ENCODE measurements at regions not wholly inside any gene's neighbourhood (a gene's known extent, or its start where the extent isn't known, plus 50 kb on each side); places are given as distances from the start of the nearest gene placed in this dataset.

- H3K4me3 ChIP-seq (ENCODE audit: low read depth in 1 of 3, low read length in 3 of 3) = no peak overlapping the region
- no peaks in the 10 kb centered on the region for H3K27me3 ChIP-seq (ENCODE audit: control insufficient read depth in 4 of 4, insufficient read depth in 4 of 4, low read length in 3 of 4)
- no peaks in the 10 kb centered on the region for H3K36me3 ChIP-seq (ENCODE audit: control insufficient read depth in 4 of 4, insufficient read depth in 3 of 4, low read depth in 1 of 4, low read length in 3 of 4)
- TF ChIP-seq EGR1 (IDR thresholded peaks at IDR 0.05; ENCODE audit: low read depth in 2 of 2) (no peak), CTCF (IDR thresholded peaks at IDR 0.05; ENCODE audit: low read depth, low read length, missing input control) (no peak), ATF3 (IDR thresholded peaks at IDR 0.05) (no peak), FOXA1 (IDR thresholded peaks at IDR 0.05) (no peak), GABPA (IDR thresholded peaks at IDR 0.05 in 1 of 2, conservative IDR thresholded peaks at IDR 0.05 in 1 of 2) (no peak), REST (IDR thresholded peaks at IDR 0.05) (no peak), SP1 (IDR thresholded peaks at IDR 0.05) (no peak), HNF4A (conservative IDR thresholded peaks at IDR 0.05) (no peak), JUND (IDR thresholded peaks at IDR 0.05) (no peak), FOXA2 (IDR thresholded peaks at IDR 0.05) (no peak)
- no peak overlapping the region for H3K9ac ChIP-seq (ENCODE audit: low read depth in 1 of 2, low read length in 2 of 2)
- no peaks in the 10 kb centered on the region for H3K9me3 ChIP-seq (ENCODE audit: control insufficient read depth in 4 of 4, low read length in 3 of 4)
- H3K4me1 ChIP-seq (ENCODE audit: control insufficient read depth in 4 of 4, insufficient read depth in 4 of 4, low read length in 3 of 4) = no peaks in the 10 kb centered on the region
- DNase-seq (ENCODE audit: low spot score) = no peak
- no peak overlapping the region for H3K27ac ChIP-seq (ENCODE audit: low read depth in 1 of 2, low read length in 2 of 2)
- 38% methylated on average over 16 of the region's 16 CpGs for WGBS
Measured at GRCh38 chr1:244341455-244342450, 110.0 kb downstream of the ADSS2 start.

GRCh38 chr1:244344001-244344400 lies 107.7 kb downstream of the ADSS2 start:
- H3K9me3 ChIP-seq (ENCODE audit: control insufficient read depth in 4 of 4, low read length in 3 of 4) = no peaks in the 10 kb centered on the region
- no peak overlapping the region for H3K4me3 ChIP-seq (ENCODE audit: low read depth in 1 of 3, low read length in 3 of 3)
- no peaks in the 10 kb centered on the region for H3K27me3 ChIP-seq (ENCODE audit: control insufficient read depth in 4 of 4, insufficient read depth in 4 of 4, low read length in 3 of 4)
- H3K9ac ChIP-seq (ENCODE audit: low read depth in 1 of 2, low read length in 2 of 2) = no peak overlapping the region
- H3K36me3 ChIP-seq (ENCODE audit: control insufficient read depth in 4 of 4, insufficient read depth in 3 of 4, low read depth in 1 of 4, low read length in 3 of 4) = no peaks in the 10 kb centered on the region
- H3K27ac ChIP-seq (ENCODE audit: low read depth in 1 of 2, low read length in 2 of 2) = no peak overlapping the region
- TF ChIP-seq HNF4G (IDR thresholded peaks at IDR 0.05) = no peak
- TF ChIP-seq GABPA (IDR thresholded peaks at IDR 0.05 in 1 of 2, conservative IDR thresholded peaks at IDR 0.05 in 1 of 2) = no peak
- TF ChIP-seq YY1 (IDR thresholded peaks at IDR 0.05) = no peak
- TF ChIP-seq NR2F2 (IDR thresholded peaks at IDR 0.05) = no peak
- TF ChIP-seq JUND (IDR thresholded peaks at IDR 0.05) = no peak
- TF ChIP-seq MAX (IDR thresholded peaks at IDR 0.05) = no peak
- no peak for TF ChIP-seq FOXA2 (IDR thresholded peaks at IDR 0.05)
- no peak for DNase-seq (ENCODE audit: low spot score)
- WGBS = 86% methylated on average over 6 of the region's 6 CpGs
- no peaks in the 10 kb centered on the region for H3K4me1 ChIP-seq (ENCODE audit: control insufficient read depth in 4 of 4, insufficient read depth in 4 of 4, low read length in 3 of 4)

All from liver (tissue), 8 donors.